ENCODE measurements at regions not wholly inside any gene's neighbourhood (a gene's known extent, or its start where the extent isn't known, plus 50 kb on each side); places are given as distances from the start of the nearest gene placed in this dataset.
"Not testable (repeated sequence)": the region's sequence is repeated elsewhere in the genome, so short reads cannot be mapped to it uniquely, and the experiment has no call there.

DNA sequence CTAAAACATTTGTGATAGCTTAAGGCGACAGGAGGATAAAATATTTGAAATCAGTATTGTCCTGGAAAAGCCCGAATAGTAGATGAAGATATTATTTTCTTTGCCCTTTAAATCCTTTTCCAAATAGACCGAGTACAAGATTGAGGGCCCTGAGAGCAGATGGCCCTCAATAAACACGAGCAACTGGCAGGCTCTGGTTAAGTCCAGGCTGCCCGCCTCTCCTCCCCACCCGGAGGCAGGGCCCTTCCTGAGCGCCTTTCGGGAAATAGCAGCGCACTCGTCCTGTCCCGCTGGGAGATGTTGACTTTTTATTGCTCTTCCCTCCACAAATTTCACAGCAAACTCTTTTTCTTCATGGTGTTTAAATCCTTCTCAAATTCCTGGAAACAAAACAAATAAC lies 50.8 kb upstream of the MAX start:
- DNase-seq: no peak

DNA sequence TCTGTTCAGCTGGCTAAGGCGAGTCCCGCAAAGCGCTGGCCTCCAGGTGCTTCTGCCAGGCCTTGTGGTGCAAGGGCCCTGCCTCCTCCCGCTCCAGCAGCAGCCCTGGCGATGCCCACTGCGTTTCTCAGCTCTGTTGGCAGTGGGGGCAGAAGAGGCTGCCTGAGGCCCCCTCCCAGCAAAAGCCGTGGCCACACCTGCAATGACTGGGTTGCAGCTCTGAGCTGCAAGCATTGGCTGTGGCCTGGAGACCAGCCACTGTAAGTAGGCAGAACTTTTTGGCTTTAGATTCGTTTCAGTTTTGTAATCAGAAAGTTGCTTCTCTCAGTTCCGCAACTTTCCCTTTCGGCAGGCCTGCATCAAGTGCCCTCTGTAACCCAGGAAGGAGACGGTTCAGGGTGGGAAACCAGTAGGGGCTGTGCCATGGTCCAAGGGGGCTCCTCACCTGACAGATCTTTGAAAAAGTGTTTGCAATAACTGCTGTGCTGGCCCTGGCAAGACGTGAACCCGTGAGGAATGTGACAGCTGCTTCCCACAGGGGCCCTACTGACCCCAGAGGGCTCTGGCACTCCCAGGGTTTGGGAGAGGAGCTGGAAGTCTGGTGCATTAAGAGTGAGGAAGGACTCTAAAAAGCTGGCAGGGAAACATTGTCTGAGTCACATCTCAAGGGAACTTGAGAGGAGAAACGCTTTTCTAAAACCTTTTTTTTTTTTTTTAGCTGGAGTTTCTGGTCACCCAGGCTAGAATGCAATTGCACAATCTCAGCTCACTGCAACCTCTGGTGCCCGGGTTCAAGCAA lies 54.5 kb upstream of the MAX start:
- no peak for DNase-seq

DNA sequence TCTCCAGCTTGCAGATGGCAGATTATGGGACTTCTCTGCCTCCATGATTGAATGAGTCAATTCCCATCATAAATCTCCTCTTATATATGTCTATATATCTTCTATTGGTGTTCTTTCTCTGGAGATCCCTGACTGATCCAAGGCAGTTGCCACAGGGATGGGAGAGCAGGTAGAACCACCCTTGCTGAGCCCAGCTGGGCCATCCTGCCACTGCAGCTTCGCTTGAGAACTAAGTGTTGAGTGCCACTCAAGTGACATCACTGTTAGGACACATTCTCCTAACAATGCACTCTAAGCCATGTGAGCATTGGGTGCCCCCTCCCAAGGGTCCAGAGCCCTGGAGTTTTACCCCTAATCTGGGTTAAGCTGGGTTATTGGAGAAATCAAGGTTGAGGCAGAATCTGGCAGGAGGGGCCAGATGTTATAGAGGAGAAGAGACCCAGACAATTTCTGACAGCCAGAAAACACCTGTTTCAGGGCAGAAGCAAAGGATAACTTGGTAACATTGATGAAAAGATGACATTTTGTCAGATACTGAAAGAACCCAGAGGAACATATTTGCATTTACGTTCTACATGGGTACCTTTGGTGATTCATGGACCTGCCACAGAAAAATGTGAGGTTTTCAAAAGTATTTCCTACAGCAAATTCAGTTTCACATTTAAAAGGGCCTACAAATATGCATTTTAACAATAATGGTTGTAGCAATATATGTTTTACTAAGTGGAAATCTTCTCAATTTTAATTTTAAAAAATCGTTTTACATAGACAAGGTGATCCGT lies 57.2 kb upstream of the MAX start:
- no peak for DNase-seq

DNA sequence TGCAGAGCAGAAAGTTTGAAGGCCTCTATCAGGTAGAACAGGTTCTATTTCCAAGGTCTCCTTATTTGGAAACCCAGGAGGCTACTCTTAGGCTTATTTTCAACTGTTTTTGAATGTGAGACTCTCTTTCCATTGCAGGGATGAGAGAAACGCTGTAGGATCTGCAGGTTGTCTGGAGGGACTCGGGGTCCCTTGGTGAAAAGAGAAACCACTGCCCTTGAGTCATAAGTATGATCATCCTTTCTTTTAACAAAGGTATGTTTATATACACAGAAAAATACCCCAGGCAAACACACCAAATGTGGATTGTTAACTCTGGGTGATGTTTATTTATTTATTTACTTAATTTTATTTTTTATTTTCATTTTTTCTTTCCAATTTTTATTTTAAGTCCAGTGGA lies 57.8 kb upstream of the MAX start:
- no peak for DNase-seq

DNA sequence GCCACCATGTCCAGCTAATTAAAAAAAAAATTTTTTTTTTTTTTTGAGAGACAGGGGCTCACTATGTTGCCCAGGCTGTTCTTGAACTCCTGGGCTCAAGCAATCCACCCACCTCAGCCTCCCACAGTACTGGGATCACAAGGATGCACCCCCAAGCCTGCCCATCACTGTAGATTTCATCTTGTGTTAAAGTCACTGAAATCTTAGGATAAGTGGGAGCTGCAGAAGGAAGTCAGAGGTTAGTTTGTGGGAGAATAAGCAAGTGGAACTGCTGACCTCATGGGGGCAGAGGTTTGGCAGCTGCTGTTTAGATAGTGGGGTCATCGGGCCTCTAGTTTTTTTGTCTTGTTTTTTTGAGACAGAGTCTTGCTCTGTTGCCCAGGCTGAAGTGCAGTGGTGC lies 59.7 kb upstream of the MAX start:
- DNase-seq: no peak

DNA sequence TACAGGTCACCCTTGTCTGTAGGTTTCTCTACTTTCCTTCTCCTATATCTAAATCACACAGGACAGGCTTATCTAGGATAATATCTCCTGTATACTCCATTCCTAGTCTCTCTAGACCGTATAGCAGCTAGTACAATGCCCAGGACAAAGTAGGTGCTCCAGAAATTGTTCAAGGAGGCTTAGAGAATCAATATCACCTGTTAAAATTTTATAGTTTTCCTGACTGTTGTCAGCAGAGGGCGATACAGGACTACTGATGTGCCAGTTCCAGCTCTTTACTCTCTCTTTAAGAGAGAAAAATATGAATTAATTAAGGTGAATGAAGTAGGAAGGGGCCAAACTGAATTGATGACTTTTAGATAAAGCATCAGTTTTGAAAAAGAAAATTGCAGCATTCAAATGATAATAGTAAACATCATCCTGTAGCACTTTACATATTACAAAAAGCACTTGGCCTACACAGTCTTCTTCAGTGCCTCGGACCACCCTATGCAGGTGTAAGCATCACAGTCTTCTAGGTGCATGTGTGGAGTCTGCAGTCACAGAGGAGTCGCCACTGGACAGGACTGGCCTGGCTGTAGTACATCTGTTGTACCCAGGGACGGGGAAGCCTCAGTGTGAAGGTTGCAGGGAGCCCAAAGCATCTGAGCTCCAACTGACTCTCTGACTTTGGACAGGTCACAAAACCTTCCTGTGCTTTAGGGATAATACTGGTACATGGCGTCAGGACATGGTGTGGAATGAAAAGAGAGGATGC lies 61.9 kb upstream of the MAX start:
- DNase-seq: peak; percentile 33

DNA sequence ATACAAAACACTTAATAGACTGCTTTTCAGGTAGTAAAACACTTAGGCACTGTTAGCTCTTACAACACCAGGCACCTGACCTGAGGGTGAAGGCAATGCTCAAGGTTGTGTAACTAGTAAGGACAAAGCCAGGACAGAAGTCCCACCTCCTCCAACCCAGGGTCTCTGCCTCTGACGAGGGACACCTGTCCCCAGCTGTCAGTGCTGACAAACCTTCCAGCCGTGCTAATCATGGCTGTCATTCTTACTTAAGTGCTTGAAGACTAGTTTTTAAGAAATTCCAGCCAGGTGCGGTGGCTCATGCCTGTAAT lies 62.5 kb upstream of the MAX start:
- DNase-seq: no peak

DNA sequence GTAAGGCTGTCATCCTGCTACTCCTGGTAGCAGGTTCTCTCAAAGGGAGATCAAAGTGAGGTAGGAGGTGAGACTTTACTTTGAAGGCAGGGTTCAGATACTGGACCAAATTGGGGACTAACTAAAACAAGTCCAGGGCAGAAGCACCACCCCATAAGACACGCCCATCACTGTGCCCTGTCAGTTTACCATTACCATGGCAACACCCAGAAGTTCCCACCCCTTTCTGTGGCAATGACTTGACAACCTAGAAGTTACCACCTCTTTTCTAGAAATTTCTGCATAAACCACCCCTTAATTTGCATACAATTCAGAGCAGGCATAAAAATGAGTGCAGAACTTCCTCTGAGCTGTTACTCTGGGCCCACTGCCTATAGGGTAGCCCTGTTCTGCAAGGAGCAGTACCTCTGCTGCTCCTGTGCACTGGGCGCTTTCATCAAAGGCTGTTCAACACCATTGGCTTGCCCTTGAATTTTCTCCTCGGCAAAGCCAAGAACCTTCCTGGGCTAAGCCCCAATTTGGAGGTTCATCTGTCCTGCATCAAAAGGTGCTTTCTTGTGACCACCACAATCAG lies 64.8 kb upstream of the MAX start:
- no peak for DNase-seq

DNA sequence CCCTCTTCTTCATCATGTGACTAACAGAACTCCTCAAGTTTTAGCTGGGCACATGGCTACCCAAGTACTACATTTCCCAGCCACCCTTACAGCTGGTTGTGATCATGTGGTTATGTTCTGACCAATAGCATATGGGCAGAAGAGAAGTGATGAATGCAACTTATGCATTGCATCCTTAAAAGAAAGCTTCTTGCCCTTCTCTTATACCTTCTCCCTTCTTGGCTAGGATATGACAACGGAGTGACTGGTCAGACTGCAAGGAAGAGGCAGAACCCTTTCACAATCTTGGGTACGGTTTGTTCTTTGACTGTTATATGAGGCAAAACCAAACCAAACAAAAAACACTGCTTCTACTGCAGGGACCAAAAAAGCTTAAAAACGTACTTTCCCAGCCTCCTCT lies 66.5 kb upstream of the MAX start:
- DNase-seq: no peak

DNA sequence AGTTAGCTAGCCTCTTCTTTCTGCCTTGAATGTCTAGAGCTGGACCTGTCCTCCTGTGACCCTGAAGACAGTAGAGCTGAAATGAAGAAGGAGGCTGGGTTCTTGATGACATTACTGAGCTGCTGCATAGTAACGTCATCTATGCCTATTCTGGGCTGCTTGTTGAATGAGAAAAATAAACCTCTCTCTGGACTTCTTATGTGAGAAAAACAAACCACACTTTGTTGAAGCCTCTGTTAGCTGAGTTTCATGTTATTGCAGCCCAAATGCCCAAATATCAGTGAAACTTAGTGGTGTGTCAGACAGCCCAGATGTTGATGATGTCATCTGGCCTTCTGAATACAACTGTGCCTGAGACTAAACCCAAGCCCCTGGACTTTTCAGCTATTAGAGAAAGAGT lies 67.0 kb upstream of the MAX start:
- no peak for DNase-seq

DNA sequence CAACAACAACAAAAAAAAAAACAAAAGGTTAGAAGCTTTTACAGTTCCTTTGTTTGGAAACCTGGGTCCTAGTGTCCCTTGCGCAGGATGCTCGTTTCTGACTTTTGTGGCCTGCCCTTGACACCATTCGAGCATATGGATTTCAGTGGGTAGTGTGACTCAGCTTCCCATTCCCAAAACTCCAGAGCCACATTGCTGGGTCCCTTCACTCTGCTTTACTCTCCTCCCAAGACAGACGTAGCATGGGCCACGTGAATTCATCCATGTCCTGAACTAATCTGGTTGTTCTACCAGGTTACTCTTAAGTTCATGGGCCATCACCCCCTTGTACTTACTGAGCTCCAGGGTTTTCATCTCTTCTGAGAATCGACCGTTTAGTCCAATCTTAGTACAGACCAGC lies 68.0 kb upstream of the MAX start:
- no peak for DNase-seq

DNA sequence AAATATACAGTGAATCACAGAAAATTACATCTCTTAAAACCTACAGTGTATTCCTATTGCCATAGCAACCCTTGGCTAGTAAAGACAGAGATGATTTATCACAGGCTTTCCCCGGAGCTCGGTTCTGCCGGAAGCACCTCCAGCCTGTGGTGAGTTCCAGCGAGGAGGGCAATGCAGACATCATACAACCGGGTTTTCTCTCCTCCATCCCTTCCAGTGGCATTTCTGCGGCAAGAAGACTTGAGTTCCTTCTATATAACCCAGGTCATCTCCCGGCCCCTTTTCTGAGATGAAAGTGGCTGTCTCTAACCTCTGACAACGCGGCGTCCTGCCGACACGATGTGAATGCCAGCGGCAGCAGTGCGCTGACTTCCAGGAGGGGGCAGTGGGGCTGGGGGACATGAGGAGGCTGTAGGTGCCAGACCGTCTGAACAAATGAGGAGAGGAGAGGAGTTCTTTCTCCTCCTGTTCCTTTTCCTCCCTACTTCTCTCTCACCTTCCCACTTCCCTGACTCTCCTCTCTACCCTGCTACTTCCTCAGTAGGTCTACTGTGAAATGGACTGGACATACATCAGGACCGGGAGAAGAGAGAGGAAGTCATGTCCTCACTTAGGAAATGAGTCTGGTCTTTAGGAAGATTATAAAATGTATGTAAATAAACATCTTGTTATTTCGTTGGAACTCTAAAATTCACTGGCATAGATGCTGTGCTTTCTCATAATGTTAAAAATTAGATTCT lies 68.6 kb upstream of the MAX start:
- peak; percentile 33 for DNase-seq

DNA sequence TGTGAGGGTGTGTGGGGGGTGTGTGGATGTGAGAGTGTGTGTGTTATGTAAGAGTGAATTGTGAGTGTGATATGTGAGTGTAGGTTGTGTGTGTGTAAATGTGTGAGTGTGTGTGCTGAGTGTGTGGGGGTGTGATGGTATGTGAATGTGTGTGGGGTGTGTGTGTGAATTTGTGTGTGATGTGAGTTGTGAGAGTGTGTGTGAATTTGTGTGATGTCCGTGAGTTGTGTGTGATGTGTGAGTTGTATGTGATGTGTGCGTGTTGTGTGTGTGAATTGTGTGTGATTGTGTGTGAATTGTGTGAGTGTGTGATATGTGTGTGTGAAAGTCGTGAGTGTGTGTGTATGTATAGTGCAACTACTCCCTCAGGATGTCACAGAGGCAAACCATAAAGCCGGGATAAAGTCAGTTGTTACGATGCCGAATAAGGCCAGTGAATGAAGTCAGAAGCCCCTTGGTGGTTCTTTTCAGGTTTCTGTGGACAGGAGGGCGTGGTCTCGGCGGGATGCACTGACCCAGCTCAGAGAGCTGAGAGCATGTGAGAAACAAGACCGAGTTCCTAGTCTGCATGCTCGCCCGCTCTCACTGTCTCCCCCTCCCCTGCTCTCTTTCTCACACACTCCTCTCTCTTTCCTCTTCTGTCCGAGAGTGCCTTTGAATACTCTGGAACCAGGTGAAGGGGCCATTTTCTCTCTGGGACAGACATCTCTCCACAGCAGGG lies 71.8 kb upstream of the MAX start:
- DNase-seq: no peak

DNA sequence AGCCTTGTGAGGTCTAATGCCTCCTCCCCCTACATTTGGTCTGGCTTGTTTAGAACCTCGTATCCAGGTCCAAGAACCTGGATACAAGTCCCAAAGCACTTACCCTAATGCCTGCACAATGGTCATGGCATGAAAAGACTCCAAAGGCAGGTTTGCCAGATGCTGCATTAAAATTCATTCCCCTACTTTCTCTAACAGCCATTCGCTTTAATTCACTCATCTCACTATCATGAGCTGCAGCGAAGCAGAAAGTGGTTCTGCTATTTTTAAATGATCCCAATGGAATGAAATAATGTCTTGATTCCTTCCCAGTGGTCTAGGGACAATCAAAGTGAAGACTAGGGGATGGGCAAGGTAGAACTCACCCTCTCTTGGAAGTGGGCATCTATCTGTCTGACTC lies 72.5 kb upstream of the MAX start:
- DNase-seq: no peak

DNA sequence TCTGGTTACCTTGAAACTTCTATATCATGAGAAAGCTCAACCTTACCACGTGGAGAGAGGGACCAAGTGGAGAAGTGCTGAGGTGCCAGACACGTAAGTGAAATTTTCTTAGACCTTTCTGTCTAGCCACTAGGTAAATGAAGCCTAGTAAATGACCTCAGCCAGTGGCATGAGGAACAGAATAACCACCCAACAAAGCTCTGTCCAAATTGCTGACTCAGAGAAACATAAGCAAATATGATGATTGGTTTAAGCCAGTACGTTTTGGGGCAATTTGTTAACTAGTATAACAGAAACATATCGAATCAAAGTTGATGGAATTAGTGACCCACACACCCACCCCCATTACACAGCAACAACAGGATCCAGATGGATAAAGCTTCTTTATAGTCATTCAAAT lies 75.2 kb upstream of the MAX start:
- DNase-seq: no peak

DNA sequence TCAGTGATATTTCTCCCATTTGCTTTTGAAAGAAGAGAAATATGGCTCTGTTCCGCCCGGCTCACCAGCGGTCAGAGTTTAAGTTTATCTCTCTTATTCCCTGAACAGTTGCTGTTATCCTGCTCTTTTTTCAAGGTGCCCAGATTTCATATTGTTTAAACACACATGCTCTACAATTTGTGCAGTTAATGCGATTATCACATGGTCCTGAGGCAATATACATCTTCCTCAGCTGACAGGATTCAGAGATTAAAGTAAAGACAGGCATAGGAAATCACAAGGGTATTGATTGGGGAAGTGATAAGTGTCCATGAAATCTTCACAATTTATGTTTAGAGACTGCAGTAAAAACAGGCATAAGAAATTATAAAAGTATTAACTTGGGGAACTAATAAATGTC lies 76.9 kb upstream of the MAX start:
- not testable (repeated sequence) for DNase-seq

DNA sequence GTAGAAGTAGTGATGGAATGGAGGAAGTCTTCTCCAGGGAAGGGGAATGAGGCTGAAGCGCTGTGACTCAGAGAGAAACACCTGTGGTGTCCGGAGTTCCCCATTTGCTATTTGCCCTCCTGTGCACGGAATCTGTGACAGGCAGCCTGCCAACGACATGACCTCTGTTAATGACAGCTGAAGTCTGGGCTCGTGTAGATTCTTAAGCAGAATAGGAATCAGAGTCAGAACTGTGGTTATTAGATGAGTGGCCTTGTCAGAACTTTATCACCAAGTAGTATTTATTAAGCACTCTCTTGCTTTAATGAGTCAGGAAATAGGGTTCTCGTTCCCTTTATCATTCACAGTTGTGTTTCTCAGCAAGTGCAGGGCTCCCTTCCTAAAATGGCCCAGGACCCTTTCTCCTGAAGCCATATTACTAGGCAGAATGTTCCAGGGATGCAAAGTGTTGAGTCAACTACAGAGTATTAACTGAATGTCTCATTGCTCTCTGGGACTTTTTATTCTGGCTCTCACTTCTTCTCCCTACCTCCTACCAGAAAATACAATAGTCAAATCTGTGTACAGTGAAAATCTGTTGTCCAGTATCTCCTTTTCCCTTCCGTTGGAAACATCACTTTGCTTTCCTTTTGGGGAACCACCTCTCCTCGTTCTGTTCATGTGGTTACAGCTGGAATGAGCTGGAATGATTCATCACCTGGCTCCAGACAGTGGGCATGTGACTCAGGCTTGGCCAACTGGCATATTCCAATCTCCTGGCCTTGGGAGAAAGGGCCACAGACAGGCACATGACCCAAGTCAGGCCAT lies 77.8 kb upstream of the MAX start:
- no peak for DNase-seq

DNA sequence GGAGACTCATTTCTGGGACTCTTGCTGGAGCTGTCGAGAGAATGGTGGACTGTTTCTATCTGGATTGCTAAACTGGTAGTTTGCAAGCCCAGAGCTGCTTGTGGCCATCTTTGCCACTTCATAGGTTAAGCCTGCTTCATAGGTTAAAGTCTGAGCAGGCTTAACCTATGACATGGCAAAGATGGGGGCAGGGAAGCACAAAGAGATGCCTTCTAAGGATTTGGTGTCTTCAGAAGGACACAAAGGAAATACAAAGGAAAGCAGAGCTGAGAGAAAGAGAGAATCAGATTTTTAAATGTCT lies 78.4 kb upstream of the MAX start:
- DNase-seq: no peak

DNA sequence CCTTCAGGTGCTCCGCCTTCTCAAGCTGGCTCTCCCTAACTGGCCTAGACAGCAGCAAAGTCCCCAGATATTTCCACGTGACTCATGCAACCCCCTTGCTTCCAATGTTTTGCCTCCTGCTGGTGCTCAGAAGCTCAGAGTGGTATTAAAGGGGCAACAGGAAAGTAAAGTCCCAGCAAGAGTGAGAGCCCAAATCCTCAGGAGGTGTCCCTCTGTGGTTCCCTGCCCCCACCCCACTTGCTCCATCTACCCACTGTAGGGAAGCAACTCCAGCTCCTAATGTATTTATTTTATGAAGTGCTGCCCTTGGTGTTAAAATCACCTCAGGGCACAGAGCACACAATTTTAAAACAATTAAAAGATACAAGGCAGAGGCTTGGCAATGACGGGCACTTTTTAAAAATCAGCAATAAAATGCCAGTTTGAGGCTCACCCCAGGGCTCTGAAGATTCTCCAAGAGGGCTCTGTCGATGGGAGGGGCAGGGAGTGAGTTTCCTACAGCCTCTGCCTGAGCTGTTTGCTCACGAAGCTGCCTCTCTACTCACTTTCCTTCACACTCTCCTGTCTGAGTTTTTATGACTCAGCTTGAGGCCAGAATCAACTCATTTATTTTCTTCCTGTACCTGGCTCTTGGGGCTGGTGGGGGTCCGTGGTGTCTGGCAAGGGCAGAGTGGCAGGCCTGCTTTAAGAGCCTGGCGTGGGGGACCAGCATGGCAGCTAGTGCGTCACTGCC lies 81.9 kb upstream of the MAX start:
- no peak for DNase-seq

DNA sequence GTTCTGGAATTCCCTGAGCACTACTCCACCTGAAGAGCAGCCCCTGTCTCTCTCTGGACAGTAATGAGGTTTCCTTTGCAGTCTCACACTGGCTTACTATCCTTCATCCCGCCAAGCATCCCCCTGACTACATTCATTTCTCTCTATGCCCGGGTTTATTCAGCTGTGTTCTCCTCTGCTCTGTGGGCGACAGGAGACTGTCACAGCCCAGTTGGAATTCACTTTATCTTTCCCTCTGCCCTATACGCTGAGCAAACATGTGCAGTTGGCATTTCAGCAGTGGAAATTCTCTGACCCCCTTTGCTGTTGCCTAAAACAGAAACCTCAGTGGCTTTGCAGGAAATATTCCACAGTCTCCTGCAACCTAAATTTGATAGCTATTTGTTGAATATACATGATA lies 83.5 kb upstream of the MAX start:
- no peak for DNase-seq

DNA sequence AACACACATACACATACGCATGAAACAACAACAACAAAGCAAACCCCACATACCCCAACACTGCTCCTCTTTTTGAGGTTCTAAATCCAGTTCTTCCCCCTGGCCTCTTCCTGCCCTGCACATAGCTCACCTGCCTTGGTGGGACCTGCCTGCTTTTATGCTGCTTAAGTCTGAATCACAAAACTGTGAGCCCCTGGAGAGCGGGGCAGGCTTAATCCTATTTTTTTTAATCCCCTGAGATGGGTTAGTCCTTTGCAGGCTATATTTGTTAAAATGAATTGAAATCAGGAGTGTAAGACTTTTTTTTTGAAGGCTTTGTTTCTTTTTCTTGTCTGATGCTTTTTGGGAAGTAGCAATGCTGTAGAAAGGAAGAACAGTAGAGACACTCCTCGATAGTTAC lies 84.6 kb upstream of the MAX start:
- no peak for DNase-seq
